Dendritic cell treated with granulocyte-macrophage colony-stimulating factor and Interleukin-4, amounts not matched to agents 40 ng/mL and 50 ng/mL, for 4 days (primary cell): ENCODE measurements at regions not wholly inside any gene's neighbourhood (a gene's known extent, or its start where the extent isn't known, plus 50 kb on each side); places are given as distances from the start of the nearest gene placed in this dataset.

Experiments
- H3K27ac Mint-ChIP-seq: one replicate; pipeline ENCODE4 v1.8.0; 2022; ENCODE audit warnings: mild to moderate bottlenecking, mixed read lengths
- H3K27me3 Mint-ChIP-seq: one replicate; pipeline ENCODE4 v1.8.0; 2022; ENCODE audit warnings: mild to moderate bottlenecking, mixed read lengths
- H3K36me3 Mint-ChIP-seq: one replicate; pipeline ENCODE4 v1.8.0; 2022; ENCODE audit warnings: low read depth, mixed read lengths
- H3K4me1 Mint-ChIP-seq: one replicate; pipeline ENCODE4 v1.8.0; 2022; ENCODE audit warnings: low read depth, mixed read lengths
- H3K4me3 Mint-ChIP-seq: one replicate; pipeline ENCODE4 v1.8.0; 2022; ENCODE audit warnings: mild to moderate bottlenecking, moderate library complexity, mixed read lengths
- H3K9me3 Mint-ChIP-seq: one replicate; pipeline ENCODE4 v1.8.0; 2022; ENCODE audit warnings: mixed read lengths
- intact Hi-C: fragments of 100-400 bp; cut with micrococcal nuclease; formaldehyde crosslinking; loops from one replicate; pipeline ENCODE4 v1.15.0; 2022

DNA sequence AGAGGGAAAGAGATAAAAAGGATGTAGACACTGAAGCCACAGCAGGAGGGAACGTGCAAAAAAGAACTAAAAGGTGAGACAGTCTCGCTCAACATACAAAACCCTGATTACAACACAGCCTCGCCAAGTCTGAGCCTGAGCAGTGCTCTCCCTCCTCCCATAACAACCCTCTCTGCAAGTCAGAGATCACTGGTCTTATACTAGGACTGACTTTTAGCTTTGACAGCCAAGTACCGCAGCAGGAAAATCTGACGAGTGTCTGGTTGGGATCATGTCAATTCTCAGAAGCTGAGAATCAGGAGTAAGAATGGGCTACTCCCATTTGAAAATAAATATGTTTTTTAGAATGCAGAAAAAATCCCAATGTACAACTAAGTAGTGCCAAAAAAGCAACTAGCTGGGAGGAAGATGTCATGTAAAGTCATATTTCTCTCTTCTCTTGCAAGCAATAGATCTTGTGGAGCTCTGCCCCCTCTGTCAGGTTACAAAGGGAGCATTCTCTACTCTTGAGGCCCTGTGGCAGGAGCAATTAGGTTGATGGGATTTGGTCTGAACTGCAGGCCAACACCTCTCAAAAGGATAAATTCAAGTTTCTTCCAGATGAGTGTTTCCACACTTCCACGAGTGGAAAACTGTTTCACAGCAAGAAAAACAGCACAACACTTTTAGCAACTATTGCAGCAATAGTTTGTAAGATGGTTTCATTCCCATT is 118.9 kb upstream of the COL21A1 start:
- Mint-ChIP-seq H3K27ac (no peak overlapping the region), H3K4me1 (peaks cover 26% of the 10 kb centered on the region), H3K27me3 (peaks cover 16% of the 10 kb centered on the region), H3K9me3 (no peaks in the 10 kb centered on the region), H3K36me3 (no peaks in the 10 kb centered on the region), H3K4me3 (no peak overlapping the region)
- intact Hi-C loops, result no loop called here

DNA sequence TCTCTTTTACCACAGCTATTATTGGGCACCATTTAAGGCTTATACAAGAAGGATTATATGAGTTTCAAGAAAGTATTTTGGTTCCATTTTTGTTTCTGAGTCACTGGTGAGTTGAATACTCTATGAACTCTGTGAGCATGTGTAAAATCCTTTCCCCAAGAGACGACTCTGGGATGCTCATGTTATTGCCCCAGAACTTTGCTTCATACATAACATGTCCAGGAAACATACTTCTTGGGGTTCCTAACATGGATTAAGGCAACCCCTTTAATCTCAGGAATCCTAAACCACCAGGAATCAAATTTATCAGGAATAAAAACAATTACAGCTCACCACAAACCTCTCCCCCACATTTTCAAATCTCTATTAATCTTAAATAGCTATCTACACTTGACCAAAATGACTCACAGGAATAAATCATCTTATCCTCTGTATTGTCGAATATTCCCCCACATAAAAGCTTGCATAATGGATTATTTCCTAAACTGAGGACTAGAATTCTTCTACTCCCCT is 117.5 kb upstream of the COL21A1 start:
- peaks cover 18% of the 10 kb centered on the region for H3K27me3 Mint-ChIP-seq
- H3K4me3 Mint-ChIP-seq, result no peak overlapping the region
- no peaks in the 10 kb centered on the region for H3K9me3 Mint-ChIP-seq
- no peak overlapping the region for H3K27ac Mint-ChIP-seq
- intact Hi-C loops, result no loop called here
- H3K36me3 Mint-ChIP-seq, result no peaks in the 10 kb centered on the region
- H3K4me1 Mint-ChIP-seq, result peaks cover 12% of the 10 kb centered on the region

DNA sequence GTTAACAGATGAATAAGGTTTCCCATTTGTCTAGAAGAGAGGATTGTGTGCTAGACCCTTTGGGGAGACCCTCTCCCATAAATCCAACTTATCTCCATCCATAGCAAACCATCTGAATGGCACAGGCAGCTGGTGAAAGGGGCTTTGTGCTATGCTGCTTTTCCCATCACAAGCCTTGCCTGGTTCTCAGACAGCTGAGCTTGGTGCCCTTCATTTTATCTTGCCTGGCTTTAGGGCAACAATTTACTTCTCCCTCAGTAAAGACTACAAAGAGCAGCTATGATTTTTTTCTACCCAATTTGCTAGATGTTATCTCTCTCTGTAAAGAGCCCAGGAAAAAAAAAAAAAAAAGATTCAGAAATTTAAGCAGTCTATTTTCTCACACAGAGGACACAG is 117.0 kb upstream of the COL21A1 start:
- no peak overlapping the region for H3K4me3 Mint-ChIP-seq
- no peaks in the 10 kb centered on the region for H3K36me3 Mint-ChIP-seq
- peaks cover 18% of the 10 kb centered on the region for H3K27me3 Mint-ChIP-seq
- no peaks in the 10 kb centered on the region for H3K9me3 Mint-ChIP-seq
- intact Hi-C loops, result no loop called here
- peaks cover 12% of the 10 kb centered on the region for H3K4me1 Mint-ChIP-seq
- H3K27ac Mint-ChIP-seq, result no peak overlapping the region

DNA sequence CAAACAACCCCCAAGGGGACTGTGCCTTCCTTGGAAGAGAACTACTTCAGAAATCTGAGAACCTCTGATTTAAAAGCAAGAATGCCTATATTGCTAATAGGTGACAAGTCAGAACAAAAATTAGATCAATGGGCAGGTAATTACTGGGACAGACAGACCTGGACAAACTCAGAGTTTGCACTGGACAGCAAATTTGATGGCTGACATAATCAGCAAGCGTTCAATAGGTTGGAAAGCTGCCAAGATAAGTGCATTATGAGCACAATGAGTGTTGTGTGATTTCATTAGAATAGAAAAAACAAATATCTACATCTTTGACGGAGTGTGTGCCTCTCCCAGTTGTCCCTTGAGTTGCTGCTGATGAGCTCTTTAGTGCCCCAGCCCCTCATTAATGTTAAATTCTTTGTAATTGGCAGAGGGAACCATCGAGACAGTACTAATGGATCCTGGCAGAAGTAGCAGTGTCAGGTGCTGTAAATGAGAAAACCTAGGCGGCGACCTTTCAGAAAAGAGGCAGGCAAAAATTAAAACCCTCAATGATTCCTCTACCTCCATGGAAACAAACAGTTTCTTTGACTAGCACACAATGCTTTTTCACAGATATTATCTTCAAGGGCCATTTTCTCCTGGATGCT is 116.5 kb upstream of the COL21A1 start:
- Mint-ChIP-seq H3K9me3 (no peaks in the 10 kb centered on the region), H3K27ac (no peak overlapping the region), H3K4me3 (no peak overlapping the region), H3K27me3 (peaks cover 18% of the 10 kb centered on the region), H3K36me3 (no peaks in the 10 kb centered on the region), H3K4me1 (peaks cover 12% of the 10 kb centered on the region)
- intact Hi-C loops, result no loop called here

DNA sequence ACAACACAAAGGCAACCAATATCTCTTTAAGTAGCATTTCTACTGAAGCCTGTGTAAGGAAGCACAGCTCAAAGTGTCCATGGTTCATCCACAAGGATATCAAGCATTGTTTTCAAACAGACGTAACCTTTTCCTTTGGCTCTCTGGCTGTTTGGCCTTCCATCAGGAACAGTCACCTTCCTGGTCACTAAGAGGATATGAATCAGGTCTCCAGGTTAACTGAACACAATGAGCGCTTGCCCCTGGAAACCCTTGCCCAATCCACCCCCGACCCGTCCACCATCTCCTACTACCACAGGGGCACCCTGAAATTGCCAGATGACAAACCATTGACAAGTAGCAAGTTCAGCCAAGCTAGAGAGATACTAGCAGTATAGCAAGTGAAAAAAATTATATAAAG is 114.4 kb upstream of the COL21A1 start:
- Mint-ChIP-seq H3K9me3 (no peaks in the 10 kb centered on the region), H3K27ac (no peak overlapping the region), H3K36me3 (no peaks in the 10 kb centered on the region)

DNA sequence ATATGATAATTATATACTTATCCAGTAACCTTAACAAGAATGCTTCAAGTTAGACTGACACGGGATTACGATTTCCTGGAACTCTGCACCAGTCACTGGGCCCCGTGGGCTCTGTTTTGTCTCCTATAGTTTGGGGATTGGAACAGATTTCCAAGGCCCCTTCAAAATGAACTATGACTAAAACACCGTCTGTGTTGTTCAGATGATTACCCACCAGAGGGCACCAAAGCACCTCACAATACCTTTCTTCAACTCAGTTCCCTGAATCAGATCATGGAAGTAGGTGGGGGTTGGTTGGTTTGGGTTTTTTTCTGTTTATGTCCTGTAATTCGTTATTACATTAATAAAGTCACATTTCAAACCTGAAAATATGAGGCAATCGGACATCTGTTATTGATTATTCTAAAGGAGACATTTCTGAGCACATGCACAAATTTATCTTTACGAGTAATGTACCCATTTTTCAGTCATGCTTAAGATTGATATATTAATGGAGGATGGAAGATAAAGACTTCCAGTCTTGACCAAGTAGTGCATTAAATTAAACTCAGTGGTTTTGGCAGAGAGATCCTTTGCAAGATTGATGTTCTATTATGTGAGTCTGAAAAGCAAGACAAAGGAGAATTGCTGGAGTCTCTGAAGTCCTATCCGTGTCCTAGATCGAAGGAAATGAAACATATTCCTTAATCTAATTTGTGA is 112.0 kb upstream of the COL21A1 start:
- Mint-ChIP-seq H3K36me3 (no peaks in the 10 kb centered on the region), H3K4me3 (no peak overlapping the region), H3K27ac (no peak overlapping the region), H3K9me3 (no peaks in the 10 kb centered on the region), H3K4me1 (no peaks in the 10 kb centered on the region), H3K27me3 (peaks cover 6% of the 10 kb centered on the region)
- intact Hi-C loops, result loop anchor here (1.0 to 5.0 kb wide), 4 partner anchors 211 to 398 kb away; no protein-coding TSS in a partner anchor

More for the DNA sequence above, 114.4 kb upstream of the COL21A1 start:
- no peak overlapping the region for H3K4me3 Mint-ChIP-seq
- peaks cover 12% of the 10 kb centered on the region for H3K27me3 Mint-ChIP-seq
- H3K4me1 Mint-ChIP-seq, result no peaks in the 10 kb centered on the region
- intact Hi-C loops, result no loop called here

DNA sequence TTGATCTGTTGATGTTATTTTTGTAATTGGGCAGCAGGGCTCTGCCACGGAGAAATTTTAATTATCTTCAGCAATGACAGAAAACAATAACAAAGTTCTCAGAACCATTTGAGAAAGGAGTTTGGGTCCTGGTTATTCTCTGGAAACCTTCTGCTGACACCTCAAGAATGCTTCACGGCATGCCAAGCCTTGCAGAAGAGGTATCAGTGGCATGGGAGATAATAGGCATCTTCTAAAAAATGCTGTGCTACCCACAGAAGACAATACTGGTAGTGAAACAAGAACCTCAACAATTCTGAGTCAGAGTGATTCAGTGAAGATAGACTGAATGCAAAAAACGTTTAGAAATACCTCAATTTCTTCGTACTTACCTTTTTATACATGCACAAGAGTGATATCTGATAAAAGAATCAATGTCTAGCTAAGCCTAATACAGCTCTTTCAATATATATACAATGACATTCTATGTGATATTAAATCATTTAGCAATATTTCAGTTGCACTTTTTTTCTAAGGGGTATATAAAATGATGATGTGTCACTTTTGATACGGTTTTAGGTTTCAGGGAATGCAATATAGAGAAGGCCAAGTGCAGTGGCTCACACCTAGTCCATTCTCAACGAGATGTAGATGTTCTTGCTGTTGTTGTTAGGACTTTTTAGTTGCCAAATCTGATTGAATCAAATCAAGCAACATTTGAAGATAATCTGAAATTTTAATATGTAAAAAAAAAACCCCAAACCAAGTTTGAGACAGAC is 110.4 kb upstream of the COL21A1 start:
- no peaks in the 10 kb centered on the region for H3K4me1 Mint-ChIP-seq
- H3K27ac Mint-ChIP-seq, result no peak overlapping the region
- peaks cover 13% of the 10 kb centered on the region for H3K9me3 Mint-ChIP-seq
- H3K36me3 Mint-ChIP-seq, result no peaks in the 10 kb centered on the region
- H3K27me3 Mint-ChIP-seq, result peaks cover 5% of the 10 kb centered on the region
- intact Hi-C loops, result loop anchor here (5.0 kb wide), 2 partner anchors 340 to 400 kb away; no protein-coding TSS in a partner anchor
- H3K4me3 Mint-ChIP-seq, result no peak overlapping the region

DNA sequence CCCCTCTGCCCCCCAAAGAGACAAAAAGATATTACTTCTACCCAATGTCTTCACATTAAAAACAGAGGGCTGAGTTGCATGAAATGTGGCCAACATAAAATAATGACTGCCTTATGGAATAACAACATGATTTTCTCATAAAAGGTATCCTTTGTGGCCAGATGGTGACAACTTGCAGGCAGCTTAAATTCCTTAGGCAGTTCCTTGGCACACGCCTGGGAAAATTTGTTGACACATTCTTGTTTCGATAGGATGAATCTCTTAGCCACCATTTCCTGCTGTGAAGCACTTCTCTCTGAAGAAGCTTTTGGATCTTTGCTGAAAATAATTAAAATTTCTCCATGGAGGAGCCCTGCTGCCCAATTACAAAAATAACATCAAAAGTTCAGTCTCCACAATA is 109.0 kb upstream of the COL21A1 start:
- H3K27me3 Mint-ChIP-seq, result peaks cover 4% of the 10 kb centered on the region
- H3K36me3 Mint-ChIP-seq, result no peaks in the 10 kb centered on the region
- H3K4me1 Mint-ChIP-seq, result no peaks in the 10 kb centered on the region
- peaks cover 22% of the 10 kb centered on the region for H3K9me3 Mint-ChIP-seq
- no peak overlapping the region for H3K27ac Mint-ChIP-seq
- H3K4me3 Mint-ChIP-seq, result no peak overlapping the region
- intact Hi-C loops, result loop anchor here (5.0 kb wide), 2 partner anchors 341 to 401 kb away; no protein-coding TSS in a partner anchor

DNA sequence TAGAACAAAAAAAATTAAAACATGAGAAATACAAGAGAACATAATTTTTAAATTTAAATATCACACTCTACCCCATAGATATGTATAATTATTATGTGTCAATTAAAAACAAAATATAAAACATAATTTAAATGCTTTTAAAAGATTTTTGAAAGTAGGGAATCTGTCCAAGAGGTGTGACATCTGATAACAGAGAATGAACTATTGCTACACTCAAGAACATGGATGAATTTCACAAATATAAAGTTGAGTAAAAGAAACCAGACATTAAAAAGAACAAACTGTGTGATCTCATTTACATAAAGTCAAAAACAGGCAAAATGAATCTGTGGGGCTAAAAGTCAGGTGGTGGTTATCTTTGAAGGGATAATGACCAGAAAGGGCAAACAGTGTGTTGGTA is 106.5 kb upstream of the COL21A1 start:
- peaks cover 2% of the 10 kb centered on the region for H3K27me3 Mint-ChIP-seq
- H3K27ac Mint-ChIP-seq, result no peak overlapping the region
- no peaks in the 10 kb centered on the region for H3K4me1 Mint-ChIP-seq
- H3K9me3 Mint-ChIP-seq, result peaks cover 22% of the 10 kb centered on the region
- H3K36me3 Mint-ChIP-seq, result no peaks in the 10 kb centered on the region
- intact Hi-C loops, result no loop called here
- H3K4me3 Mint-ChIP-seq, result no peak overlapping the region

DNA sequence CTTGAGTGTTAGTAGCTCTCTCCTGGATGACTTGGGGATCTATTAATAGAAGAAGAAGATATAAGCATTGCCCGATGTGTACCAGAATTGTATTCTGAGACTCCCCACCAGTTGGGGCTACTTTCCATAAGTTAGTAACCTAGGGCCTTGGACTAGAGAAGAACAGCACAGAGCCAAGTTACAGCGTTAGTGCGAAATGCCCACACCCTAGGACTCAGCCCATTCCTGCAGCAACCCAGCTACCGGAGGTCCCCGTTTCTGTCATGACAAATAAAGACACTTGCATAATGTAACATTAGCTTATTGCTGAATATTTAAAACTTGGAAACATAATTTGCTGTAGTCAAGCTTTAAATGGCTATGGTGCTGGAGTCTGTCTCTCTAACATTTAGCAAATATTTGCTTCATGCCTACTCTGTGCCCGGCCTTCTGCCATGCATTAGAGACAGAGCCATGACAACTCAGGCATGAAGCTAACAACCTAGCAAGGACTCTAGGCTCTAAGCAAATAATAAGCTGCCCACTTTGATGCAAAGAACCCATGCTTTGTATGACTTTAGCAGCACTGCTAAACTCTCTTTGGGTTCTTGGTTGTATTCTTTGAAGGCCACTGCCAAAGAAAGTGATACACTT is 103.4 kb upstream of the COL21A1 start:
- peaks cover 22% of the 10 kb centered on the region for H3K9me3 Mint-ChIP-seq
- H3K27ac Mint-ChIP-seq, result no peak overlapping the region
- no peaks in the 10 kb centered on the region for H3K36me3 Mint-ChIP-seq
- peaks cover 2% of the 10 kb centered on the region for H3K27me3 Mint-ChIP-seq
- intact Hi-C loops, result no loop called here
- no peak overlapping the region for H3K4me3 Mint-ChIP-seq
- H3K4me1 Mint-ChIP-seq, result no peaks in the 10 kb centered on the region

DNA sequence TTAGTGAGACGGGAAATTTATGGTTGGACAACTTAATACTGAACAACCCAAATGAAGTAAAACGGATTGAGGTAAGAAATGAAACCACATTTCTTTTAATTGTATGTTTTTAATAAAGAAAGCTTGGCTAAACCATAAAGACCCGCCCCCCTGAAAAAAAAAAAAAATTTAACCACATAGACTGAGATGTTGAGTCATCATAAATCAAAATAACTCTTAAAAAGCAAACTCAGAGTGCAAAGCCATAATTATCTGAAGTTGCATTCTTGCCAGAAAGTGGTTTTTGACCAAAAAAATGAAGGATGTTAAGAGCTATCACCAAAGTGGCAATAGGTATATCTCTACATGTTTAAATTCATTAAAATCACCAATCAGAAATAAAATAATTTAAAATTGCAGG is 101.8 kb upstream of the COL21A1 start:
- H3K4me1 Mint-ChIP-seq, result no peaks in the 10 kb centered on the region
- no peak overlapping the region for H3K4me3 Mint-ChIP-seq
- H3K9me3 Mint-ChIP-seq, result peaks cover 22% of the 10 kb centered on the region
- H3K27ac Mint-ChIP-seq, result no peak overlapping the region
- peaks cover 2% of the 10 kb centered on the region for H3K27me3 Mint-ChIP-seq
- intact Hi-C loops, result no loop called here
- no peaks in the 10 kb centered on the region for H3K36me3 Mint-ChIP-seq

DNA sequence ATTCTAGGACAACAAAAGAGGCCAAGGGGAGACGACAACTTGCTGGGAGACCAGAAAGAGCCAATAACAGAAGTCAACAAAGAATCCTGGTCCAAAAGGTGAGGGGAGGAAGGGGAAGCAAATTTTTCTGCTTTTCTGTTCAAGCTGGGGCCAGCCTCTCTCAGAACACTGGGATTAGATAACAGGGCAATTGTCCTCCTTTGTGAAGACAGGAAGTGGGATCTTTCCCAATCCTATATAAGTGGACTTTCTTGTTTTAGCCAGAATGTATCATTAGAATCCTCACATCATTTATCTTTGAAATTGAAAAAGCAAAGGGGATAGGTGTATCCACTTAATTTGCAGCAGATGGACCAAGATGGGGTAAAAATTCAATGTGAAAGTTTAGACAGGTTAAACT is 101.2 kb upstream of the COL21A1 start:
- H3K27ac Mint-ChIP-seq, result no peak overlapping the region
- H3K27me3 Mint-ChIP-seq, result peaks cover 2% of the 10 kb centered on the region
- H3K9me3 Mint-ChIP-seq, result peaks cover 17% of the 10 kb centered on the region
- H3K4me3 Mint-ChIP-seq, result no peak overlapping the region
- intact Hi-C loops, result no loop called here
- H3K36me3 Mint-ChIP-seq, result no peaks in the 10 kb centered on the region
- no peaks in the 10 kb centered on the region for H3K4me1 Mint-ChIP-seq

DNA sequence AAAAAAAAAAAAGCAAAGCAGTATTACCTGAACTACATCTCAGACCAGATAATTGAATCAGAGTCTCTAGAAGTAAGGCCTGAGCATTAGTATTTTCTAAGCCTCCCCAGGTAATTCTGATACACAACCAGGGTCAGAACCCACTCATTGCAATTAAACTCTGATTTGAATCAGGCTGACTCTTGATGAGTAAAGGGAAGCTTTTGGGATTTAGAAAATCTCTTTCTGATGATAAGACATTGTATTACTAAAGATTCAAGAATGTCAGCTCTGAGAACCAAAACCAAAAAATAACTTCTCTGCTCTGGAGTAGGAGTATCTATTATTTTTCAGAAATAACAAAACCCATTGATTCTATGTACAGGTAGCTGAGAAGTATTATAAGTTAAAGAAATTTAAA is 100.1 kb upstream of the COL21A1 start:
- H3K36me3 Mint-ChIP-seq, result no peaks in the 10 kb centered on the region
- H3K9me3 Mint-ChIP-seq, result peaks cover 6% of the 10 kb centered on the region

More for the DNA sequence above, 100.1 kb upstream of the COL21A1 start:
- no peak overlapping the region for H3K27ac Mint-ChIP-seq
- intact Hi-C loops, result no loop called here
- no peaks in the 10 kb centered on the region for H3K4me1 Mint-ChIP-seq
- peaks cover 2% of the 10 kb centered on the region for H3K27me3 Mint-ChIP-seq
- H3K4me3 Mint-ChIP-seq, result no peak overlapping the region
